ENCODE measurements at regions not wholly inside any gene's neighbourhood (a gene's known extent, or its start where the extent isn't known, plus 50 kb on each side); places are given as distances from the start of the nearest gene placed in this dataset.

DNA sequence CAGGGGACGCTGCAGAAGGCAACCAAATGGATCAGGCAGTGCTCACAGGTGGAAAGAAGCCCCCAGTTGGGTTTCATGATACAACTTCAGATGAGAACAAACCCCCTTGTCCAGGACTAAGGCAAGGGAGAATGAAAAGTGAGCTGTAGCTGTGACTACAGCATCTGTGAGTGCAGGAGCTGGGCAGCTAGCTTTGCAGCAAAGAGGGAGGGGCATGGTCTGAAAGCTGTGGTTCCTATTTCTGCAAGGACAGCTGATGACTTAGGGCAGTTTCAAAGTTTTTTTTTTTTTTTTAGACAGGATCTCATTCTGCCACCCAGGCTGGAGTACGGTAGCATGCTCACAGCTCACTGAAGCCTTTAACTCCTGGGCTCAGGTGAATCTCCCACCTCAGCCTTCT lies 1317.4 kb upstream of the DIAPH2 start:
- no peak for ATAC-seq
- Histone ChIP-seq H3K4me3 (no peak overlapping the region), H3K27ac (no peak overlapping the region), H3K9me3 (no peaks in the 10 kb centered on the region), H3K27me3 (no peaks in the 10 kb centered on the region), H3K4me1 (no peaks in the 10 kb centered on the region), H3K36me3 (no peaks in the 10 kb centered on the region)
- WGBS, 2 donors: 45 to 61% methylated on average over 2 of the region's 2 CpGs
- TF ChIP-seq, protein P1, sequence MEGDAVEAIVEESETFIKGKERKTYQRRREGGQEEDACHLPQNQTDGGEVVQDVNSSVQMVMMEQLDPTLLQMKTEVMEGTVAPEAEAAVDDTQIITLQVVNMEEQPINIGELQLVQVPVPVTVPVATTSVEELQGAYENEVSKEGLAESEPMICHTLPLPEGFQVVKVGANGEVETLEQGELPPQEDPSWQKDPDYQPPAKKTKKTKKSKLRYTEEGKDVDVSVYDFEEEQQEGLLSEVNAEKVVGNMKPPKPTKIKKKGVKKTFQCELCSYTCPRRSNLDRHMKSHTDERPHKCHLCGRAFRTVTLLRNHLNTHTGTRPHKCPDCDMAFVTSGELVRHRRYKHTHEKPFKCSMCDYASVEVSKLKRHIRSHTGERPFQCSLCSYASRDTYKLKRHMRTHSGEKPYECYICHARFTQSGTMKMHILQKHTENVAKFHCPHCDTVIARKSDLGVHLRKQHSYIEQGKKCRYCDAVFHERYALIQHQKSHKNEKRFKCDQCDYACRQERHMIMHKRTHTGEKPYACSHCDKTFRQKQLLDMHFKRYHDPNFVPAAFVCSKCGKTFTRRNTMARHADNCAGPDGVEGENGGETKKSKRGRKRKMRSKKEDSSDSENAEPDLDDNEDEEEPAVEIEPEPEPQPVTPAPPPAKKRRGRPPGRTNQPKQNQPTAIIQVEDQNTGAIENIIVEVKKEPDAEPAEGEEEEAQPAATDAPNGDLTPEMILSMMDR (IDR thresholded peaks at IDR 0.05): no peak
- DNase-seq: no peak
- no peak for FAIRE-seq
- intact Hi-C loops (cut with DNase I): no loop called here

DNA sequence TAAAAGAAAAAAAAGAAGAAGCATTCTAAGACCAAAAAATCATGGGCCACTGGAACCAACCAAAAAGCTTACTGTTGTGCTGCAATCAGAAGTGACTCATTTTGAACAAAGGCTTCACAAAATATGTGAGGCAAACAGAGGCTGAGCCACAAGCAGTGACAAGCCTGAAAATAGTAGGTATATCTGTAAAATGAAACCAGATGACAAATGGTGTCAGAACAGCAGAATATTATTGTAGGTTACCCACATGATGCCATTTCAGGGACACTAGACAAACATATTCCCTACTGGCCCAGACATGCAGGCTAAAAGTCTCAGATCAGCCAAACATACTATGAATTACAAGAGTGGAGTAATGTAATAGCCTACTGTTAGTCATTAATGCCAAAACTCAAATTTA lies 1301.8 kb upstream of the DIAPH2 start:
- Histone ChIP-seq H3K4me3 (no peak overlapping the region), H3K27me3 (peaks cover 0 to 12% (median 0%) of the 10 kb centered on the region in 4 donors), H3K36me3 (no peaks in the 10 kb centered on the region), H3K4me1 (no peaks in the 10 kb centered on the region), H3K9me3 (no peaks in the 10 kb centered on the region), H3K27ac (no peak overlapping the region)
- intact Hi-C loops (cut with DNase I): no loop called here
- TF ChIP-seq, protein P1 (IDR thresholded peaks at IDR 0.05): no peak
- no peak for DNase-seq
- ATAC-seq: peak in 1 of 4 donors; percentile 34
- no peak for FAIRE-seq

DNA sequence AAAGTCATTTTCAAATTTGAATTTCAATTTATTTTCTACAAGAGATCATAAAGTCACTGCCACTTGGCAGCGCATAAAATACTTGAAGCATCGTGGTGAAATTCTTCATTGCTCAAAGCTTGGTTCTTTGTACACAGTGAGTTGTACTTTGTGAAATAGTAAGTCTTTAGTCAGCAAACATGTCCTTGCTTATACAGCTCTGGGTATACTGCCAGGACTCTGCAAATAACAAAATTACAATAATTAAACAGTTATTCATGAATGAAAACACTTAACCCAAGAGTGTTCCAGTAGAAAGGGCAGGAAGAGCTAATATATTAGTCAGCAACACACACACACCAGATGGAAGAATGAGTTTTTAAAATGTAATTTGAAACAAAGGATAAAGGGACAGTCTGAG lies 1300.9 kb upstream of the DIAPH2 start:
- Histone ChIP-seq H3K9me3 (no peaks in the 10 kb centered on the region), H3K4me3 (no peak overlapping the region), H3K36me3 (no peaks in the 10 kb centered on the region), H3K4me1 (no peaks in the 10 kb centered on the region), H3K27ac (no peak overlapping the region), H3K27me3 (peaks cover 0 to 12% (median 0%) of the 10 kb centered on the region in 4 donors)
- no peak for ATAC-seq
- peak; percentile 60 for FAIRE-seq
- 57 to 61% methylated on average over 2 of the region's 2 CpGs for WGBS, 2 donors
- intact Hi-C loops (cut with DNase I): no loop called here
- TF ChIP-seq, protein P1 (IDR thresholded peaks at IDR 0.05): no peak
- no peak for DNase-seq

DNA sequence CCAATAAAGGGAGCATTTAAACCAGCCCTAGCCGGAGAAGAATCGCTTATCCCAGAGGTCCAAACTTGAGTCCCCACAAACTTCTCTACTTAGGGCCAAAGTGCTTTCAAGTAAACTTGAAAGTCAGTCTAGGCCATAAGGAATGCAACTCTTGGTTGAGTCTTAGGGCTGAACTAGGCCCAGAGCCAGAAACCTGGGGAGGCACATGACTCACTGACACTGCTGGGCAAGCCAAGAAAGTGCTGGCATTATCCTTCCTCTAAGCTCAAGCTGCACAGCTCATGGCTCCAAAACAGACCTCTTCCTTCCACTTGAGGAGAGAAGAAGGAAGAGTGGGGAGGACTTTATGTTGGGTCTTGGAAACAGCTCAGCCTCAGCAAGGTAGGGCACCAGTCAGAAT lies 1257.3 kb upstream of the DIAPH2 start:
- ATAC-seq: no peak
- no peaks in the 10 kb centered on the region for H3K4me1 ChIP-seq
- FAIRE-seq: no peak
- no peak overlapping the region for H3K4me3 ChIP-seq
- 75 to 86% methylated on average over 2 of the region's 2 CpGs for WGBS, 2 donors
- H3K9me3 ChIP-seq: no peaks in the 10 kb centered on the region
- H3K27me3 ChIP-seq: no peaks in the 10 kb centered on the region
- TF ChIP-seq, protein P1 (IDR thresholded peaks at IDR 0.05): no peak
- H3K27ac ChIP-seq: no peak overlapping the region
- intact Hi-C loops (cut with DNase I): no loop called here
- no peaks in the 10 kb centered on the region for H3K36me3 ChIP-seq
- DNase-seq: no peak

DNA sequence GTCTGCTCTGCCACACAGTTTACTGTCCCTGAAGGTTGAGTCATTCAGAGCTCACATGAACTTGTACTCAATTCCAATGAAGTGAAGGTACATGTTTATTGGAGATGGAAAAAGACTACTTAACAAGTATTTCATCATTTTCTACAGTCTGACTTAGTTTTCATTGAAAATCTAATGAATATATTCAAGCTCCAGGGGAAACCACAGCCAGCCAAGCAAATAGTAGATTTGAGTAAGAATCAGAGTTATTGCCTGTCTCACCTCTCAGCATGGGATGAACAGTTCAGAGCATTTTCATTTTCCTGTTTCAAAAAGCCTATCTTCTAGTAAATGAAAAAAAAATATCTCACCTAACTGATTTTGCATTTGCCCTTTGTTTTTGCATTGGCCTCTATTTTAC lies 1249.4 kb upstream of the DIAPH2 start:
- DNase-seq: no peak
- Histone ChIP-seq H3K27me3 (no peaks in the 10 kb centered on the region), H3K9me3 (no peaks in the 10 kb centered on the region), H3K4me3 (no peak overlapping the region), H3K27ac (no peak overlapping the region), H3K4me1 (no peaks in the 10 kb centered on the region), H3K36me3 (no peaks in the 10 kb centered on the region)
- intact Hi-C loops (cut with DNase I): no loop called here
- TF ChIP-seq, protein P1 (IDR thresholded peaks at IDR 0.05): no peak
- no peak for FAIRE-seq
- no peak for ATAC-seq
